HepG2 (cell line): ENCODE measurements at regions not wholly inside any gene's neighbourhood (a gene's known extent, or its start where the extent isn't known, plus 50 kb on each side); places are given as distances from the start of the nearest gene placed in this dataset.

Experiments
- EEA1 ChIP-seq: sonication (generic); formaldehyde crosslinking; IDR thresholded peaks from 2 replicates; pipeline ENCODE4 v1.5.1; 2020; ENCODE audit warnings: mild to moderate bottlenecking, missing genetic modification reagents, borderline replicate concordance
- PHF8 ChIP-seq: sonication (generic); formaldehyde crosslinking; IDR thresholded peaks from 2 replicates; pipeline ENCODE4 v1.5.0; 2020; ENCODE audit warnings: missing genetic modification reagents
- ZNF678 ChIP-seq: sonication (generic); formaldehyde crosslinking; IDR thresholded peaks from 2 replicates; pipeline ENCODE4 v1.4.0; 2020; ENCODE audit warnings: mild to moderate bottlenecking, missing genetic modification reagents
- TF ChIP-seq, protein P1 (sequence below), 2 experiments: IDR thresholded peaks; 2 replicates each; pipeline ENCODE4 v1.6.1; 2011 to 2012; ENCODE audit warnings: low read length in 2 of 2, borderline replicate concordance in 1 of 2, low read depth in 1 of 2, mild to moderate bottlenecking in 1 of 2, moderate library complexity in 1 of 2

DNA sequence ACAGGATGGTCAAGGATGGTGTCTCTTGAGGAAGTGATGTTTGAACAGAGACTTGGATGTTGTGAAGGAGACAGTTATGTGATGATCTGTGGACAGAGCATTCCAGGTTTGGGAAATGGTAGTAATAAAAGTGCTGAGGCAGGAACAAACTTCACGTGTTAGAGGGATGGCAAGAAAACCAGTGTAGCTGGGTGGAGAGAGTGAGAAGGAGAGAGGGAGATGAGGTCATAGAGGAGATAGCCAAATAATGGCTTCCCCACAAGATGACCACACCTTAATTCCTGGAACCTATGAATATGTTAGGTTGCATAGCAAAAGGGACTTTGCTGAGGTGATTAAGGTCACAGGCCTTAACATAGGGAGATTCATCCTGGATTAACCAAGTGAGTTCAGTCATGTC lies 75.6 kb upstream of the GPR50 start:
- TF ChIP-seq PHF8 (CRISPR knock-in tag), result no peak
- TF ChIP-seq ZNF678, result no peak
- TF ChIP-seq, protein P1, sequence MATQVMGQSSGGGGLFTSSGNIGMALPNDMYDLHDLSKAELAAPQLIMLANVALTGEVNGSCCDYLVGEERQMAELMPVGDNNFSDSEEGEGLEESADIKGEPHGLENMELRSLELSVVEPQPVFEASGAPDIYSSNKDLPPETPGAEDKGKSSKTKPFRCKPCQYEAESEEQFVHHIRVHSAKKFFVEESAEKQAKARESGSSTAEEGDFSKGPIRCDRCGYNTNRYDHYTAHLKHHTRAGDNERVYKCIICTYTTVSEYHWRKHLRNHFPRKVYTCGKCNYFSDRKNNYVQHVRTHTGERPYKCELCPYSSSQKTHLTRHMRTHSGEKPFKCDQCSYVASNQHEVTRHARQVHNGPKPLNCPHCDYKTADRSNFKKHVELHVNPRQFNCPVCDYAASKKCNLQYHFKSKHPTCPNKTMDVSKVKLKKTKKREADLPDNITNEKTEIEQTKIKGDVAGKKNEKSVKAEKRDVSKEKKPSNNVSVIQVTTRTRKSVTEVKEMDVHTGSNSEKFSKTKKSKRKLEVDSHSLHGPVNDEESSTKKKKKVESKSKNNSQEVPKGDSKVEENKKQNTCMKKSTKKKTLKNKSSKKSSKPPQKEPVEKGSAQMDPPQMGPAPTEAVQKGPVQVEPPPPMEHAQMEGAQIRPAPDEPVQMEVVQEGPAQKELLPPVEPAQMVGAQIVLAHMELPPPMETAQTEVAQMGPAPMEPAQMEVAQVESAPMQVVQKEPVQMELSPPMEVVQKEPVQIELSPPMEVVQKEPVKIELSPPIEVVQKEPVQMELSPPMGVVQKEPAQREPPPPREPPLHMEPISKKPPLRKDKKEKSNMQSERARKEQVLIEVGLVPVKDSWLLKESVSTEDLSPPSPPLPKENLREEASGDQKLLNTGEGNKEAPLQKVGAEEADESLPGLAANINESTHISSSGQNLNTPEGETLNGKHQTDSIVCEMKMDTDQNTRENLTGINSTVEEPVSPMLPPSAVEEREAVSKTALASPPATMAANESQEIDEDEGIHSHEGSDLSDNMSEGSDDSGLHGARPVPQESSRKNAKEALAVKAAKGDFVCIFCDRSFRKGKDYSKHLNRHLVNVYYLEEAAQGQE (IDR thresholded peaks at IDR 0.05; ENCODE audit: borderline replicate concordance in 1 of 2, low read depth in 1 of 2, low read length in 2 of 2), result no peak
- no peak for TF ChIP-seq EEA1
